Uterus (tissue), 2 donors: ENCODE measurements at regions not wholly inside any gene's neighbourhood (a gene's known extent, or its start where the extent isn't known, plus 50 kb on each side); places are given as distances from the start of the nearest gene placed in this dataset.

Experiments
- CTCF ChIP-seq, 4 experiments: fragments of 200-600 bp in 2 of 4; fragments of 450-650 bp in 2 of 4; sonication (generic) in 2 of 4; IDR thresholded peaks; one replicate each; pipeline ENCODE4 v1.5.1; 2016 to 2019; ENCODE audit warnings: antibody characterized with exemption in 4 of 4, mild to moderate bottlenecking in 2 of 4, moderate library complexity in 1 of 4
- POLR2A ChIP-seq, 2 donors: fragments of 450-650 bp; IDR thresholded peaks; one replicate each; pipeline ENCODE4 v1.6.1; 2016; ENCODE audit warnings: antibody characterized with exemption in 2 of 2, mild to moderate bottlenecking in 1 of 2, moderate library complexity in 1 of 2

DNA sequence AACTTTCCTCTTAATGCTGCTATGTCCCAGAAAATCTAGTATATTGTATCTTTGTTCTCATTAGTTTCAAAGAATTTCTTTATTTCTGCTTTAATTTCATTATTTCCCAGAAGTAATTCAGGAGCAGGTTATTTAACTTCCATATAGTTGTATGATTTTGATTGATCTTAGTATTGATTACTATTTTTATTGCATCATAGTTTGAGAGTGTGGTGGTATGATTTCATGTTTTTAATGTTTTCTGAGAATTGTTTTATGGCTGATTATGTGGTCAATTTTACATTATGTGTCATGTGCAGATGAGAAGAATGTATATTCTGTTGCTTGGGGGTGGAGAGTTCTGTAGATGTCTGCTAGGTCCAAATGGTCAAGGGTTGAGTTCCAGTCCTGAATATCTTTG, 425.6 kb upstream of the RORB start:
- TF ChIP-seq CTCF (IDR thresholded peaks at IDR 0.05) (no peak), POLR2A (IDR thresholded peaks at IDR 0.05) (no peak)
